ENCODE measurements at regions not wholly inside any gene's neighbourhood (a gene's known extent, or its start where the extent isn't known, plus 50 kb on each side); places are given as distances from the start of the nearest gene placed in this dataset.

- no peaks in the 10 kb centered on the region for H3K27me3 ChIP-seq
- TF ChIP-seq POLR2A (IDR thresholded peaks at IDR 0.05) (no peak), CTCF (IDR thresholded peaks at IDR 0.05) (no peak)
- no peak for DNase-seq
- no peak overlapping the region for H3K27ac ChIP-seq
- no peaks in the 10 kb centered on the region for H3K9me3 ChIP-seq
- no peak overlapping the region for H3K4me3 ChIP-seq
- no peaks in the 10 kb centered on the region for H3K4me1 ChIP-seq
- intact Hi-C loops (cut with DNase I; ENCODE audit: low total_unique reads) = no loop called here
- no peaks in the 10 kb centered on the region for H3K36me3 ChIP-seq
Observed at GRCh38 chr9:89791754-89792153, 186.9 kb downstream of the GADD45G start.

- no peak overlapping the region for H3K4me3 ChIP-seq
- H3K4me1 ChIP-seq = no peaks in the 10 kb centered on the region
- intact Hi-C loops (cut with DNase I; ENCODE audit: low total_unique reads) = no loop called here
- no peak overlapping the region for H3K27ac ChIP-seq
- TF ChIP-seq POLR2A (IDR thresholded peaks at IDR 0.05) = no peak
- TF ChIP-seq CTCF (IDR thresholded peaks at IDR 0.05) = no peak
- no peak for DNase-seq
- no peaks in the 10 kb centered on the region for H3K9me3 ChIP-seq
- H3K36me3 ChIP-seq = no peaks in the 10 kb centered on the region
- H3K27me3 ChIP-seq = no peaks in the 10 kb centered on the region
Observed at GRCh38 chr9:89792189-89793123, 187.6 kb downstream of the GADD45G start.

DNA sequence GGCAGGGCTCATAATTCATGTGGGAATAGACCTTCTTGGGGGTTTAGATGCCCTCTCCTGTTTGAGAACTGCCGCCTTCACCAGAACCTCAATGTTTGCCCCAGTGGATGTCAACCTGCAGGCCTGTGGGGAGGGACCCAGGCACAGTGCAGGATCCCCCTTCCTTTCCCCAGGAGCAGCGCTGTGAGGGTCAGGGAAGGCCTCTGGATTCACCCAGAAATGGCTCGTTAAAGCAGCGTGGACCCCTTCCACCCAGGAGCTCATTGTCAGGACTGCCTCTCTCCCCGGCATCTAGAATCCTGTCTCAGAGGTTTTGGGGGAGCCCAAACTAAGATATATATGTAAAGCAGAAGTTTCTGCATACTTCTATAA is 188.3 kb downstream of the GADD45G start:
- no peak overlapping the region for H3K27ac ChIP-seq
- no peak for DNase-seq
- no peaks in the 10 kb centered on the region for H3K4me1 ChIP-seq
- TF ChIP-seq POLR2A (IDR thresholded peaks at IDR 0.05) (no peak), CTCF (IDR thresholded peaks at IDR 0.05) (no peak)
- H3K9me3 ChIP-seq = no peaks in the 10 kb centered on the region
- no peak overlapping the region for H3K4me3 ChIP-seq
- no peaks in the 10 kb centered on the region for H3K27me3 ChIP-seq
- intact Hi-C loops (cut with DNase I; ENCODE audit: low total_unique reads) = no loop called here
- H3K36me3 ChIP-seq = no peaks in the 10 kb centered on the region

DNA sequence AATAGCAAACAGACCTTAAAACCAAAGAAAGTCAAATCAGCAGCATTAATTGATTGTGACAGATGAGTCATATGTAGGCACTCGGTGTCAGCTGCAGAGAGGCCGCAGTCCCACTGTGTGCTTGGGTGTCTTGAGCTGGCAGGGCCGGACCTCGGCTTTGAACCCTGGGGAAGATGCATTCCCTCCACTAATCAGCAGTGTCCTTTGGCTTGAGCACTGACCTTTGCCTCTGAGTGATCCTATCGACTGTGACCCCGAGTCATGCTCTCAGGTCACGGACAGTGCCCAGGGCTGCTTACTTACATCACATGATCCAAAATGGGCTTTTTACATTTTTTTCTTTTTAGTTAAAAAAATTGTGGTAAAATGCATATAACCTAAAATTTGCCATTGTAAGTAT is 188.7 kb downstream of the GADD45G start:
- Histone ChIP-seq H3K36me3 (no peaks in the 10 kb centered on the region), H3K4me3 (no peak overlapping the region), H3K27me3 (no peaks in the 10 kb centered on the region), H3K4me1 (no peaks in the 10 kb centered on the region), H3K27ac (no peak overlapping the region), H3K9me3 (no peaks in the 10 kb centered on the region)
- intact Hi-C loops (cut with DNase I; ENCODE audit: low total_unique reads) = no loop called here
- DNase-seq = no peak
- TF ChIP-seq CTCF (IDR thresholded peaks at IDR 0.05) (no peak), POLR2A (IDR thresholded peaks at IDR 0.05) (no peak)

DNA sequence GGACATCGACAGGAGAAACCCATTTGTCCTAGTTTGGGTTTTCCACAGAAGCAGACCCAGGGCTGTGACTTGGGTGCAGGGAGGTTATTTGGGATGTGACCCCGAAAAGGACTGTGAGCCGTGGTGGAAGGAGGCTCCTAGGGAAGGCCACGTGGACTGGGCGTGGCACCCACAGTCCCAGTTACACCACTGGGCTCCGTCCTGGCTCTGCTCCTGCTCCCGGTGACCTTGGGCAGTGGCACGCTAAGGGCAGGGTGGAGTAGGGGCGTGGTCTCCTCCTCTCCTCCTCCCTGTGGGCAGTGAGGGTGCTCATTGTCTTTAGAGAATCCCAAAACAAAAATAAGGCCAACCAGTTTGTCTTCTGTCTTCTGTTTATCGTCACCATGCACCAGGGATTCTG is 190.1 kb downstream of the GADD45G start:
- Histone ChIP-seq H3K4me3 (no peak overlapping the region), H3K36me3 (no peaks in the 10 kb centered on the region), H3K27me3 (no peaks in the 10 kb centered on the region), H3K4me1 (no peaks in the 10 kb centered on the region), H3K27ac (no peak overlapping the region), H3K9me3 (no peaks in the 10 kb centered on the region)
- DNase-seq = no peak
- TF ChIP-seq CTCF (IDR thresholded peaks at IDR 0.05) = no peak
- no peak for TF ChIP-seq POLR2A (IDR thresholded peaks at IDR 0.05)
- intact Hi-C loops (cut with DNase I; ENCODE audit: low total_unique reads) = no loop called here
